CD4-positive, alpha-beta T cell treated with Interleukin-21 for 1 hour (primary cell): ENCODE measurements at regions not wholly inside any gene's neighbourhood (a gene's known extent, or its start where the extent isn't known, plus 50 kb on each side); places are given as distances from the start of the nearest gene placed in this dataset.

Experiments used
- DNase-seq: peaks from one replicate; pipeline ENCODE4 v3.0.0-alpha.2; 2020

GRCh38 chr10:1829712-1830111 lies 92.4 kb upstream of the ADARB2 start:
- no peak for DNase-seq

GRCh38 chr10:1824928-1825327 lies 87.6 kb upstream of the ADARB2 start:
- DNase-seq = no peak

GRCh38 chr10:1814556-1814955 lies 77.2 kb upstream of the ADARB2 start:
- DNase-seq = no peak

- no peak for DNase-seq
These were observed 71.9 kb upstream of the ADARB2 start for GRCh38 chr10:1809139-1809741.

GRCh38 chr10:1807924-1808323 lies 70.6 kb upstream of the ADARB2 start:
- DNase-seq = no peak

GRCh38 chr10:1807196-1807595 lies 69.9 kb upstream of the ADARB2 start:
- no peak for DNase-seq

GRCh38 chr10:1802413-1802812 lies 65.1 kb upstream of the ADARB2 start:
- DNase-seq = no peak

GRCh38 chr10:1788401-1788800 lies 51.1 kb upstream of the ADARB2 start:
- no peak for DNase-seq
